ENCODE measurements at regions not wholly inside any gene's neighbourhood (a gene's known extent, or its start where the extent isn't known, plus 50 kb on each side); places are given as distances from the start of the nearest gene placed in this dataset.

DNA sequence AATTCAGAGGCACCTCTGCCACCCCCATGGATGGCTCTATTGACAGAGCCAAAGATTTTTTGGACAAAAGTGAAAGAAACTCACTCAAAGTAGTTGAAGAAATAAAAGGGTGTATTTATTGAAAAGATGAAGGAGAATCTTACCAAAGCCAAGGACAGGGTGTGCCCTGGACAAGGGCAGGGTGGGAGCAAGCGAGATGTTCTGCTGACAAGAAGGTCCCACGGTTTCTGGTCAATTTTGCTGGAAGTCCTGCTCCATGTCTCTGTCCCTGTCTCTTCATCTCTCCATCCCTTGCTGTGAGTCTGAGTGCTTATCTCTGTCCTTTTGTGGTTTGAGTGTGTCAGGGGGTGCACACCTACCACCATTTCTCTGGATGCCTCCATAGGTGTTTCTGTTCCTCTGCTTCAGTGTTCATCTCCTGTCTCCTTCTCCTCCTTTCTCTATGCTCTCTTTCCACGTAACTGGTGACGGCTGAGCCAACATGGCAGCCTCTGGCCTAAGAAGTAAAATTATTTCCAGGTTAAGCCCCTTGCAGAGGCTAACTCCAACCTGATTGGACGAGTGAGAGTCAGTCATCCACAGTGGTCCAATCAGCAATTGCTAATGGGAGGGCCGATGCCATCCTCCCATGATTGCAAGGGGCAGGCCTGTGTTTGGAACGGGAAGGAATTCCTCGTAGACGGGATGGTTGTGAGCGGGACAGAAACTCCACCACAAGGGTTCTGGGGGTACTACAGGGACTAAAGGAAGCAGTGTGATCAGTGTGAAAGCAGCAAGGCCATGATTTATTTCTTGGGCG lies 502.1 kb upstream of the CDH4 start:
- TF ChIP-seq, protein P1, sequence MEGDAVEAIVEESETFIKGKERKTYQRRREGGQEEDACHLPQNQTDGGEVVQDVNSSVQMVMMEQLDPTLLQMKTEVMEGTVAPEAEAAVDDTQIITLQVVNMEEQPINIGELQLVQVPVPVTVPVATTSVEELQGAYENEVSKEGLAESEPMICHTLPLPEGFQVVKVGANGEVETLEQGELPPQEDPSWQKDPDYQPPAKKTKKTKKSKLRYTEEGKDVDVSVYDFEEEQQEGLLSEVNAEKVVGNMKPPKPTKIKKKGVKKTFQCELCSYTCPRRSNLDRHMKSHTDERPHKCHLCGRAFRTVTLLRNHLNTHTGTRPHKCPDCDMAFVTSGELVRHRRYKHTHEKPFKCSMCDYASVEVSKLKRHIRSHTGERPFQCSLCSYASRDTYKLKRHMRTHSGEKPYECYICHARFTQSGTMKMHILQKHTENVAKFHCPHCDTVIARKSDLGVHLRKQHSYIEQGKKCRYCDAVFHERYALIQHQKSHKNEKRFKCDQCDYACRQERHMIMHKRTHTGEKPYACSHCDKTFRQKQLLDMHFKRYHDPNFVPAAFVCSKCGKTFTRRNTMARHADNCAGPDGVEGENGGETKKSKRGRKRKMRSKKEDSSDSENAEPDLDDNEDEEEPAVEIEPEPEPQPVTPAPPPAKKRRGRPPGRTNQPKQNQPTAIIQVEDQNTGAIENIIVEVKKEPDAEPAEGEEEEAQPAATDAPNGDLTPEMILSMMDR (IDR thresholded peaks at IDR 0.05; ENCODE audit: borderline replicate concordance, extremely low read depth, insufficient read depth): no peak
- no peaks in the 10 kb centered on the region for H3K9me3 ChIP-seq (ENCODE audit: control insufficient read depth in 2 of 3, insufficient read depth in 1 of 3, low read length in 3 of 3)
- no peaks in the 10 kb centered on the region for H3K36me3 ChIP-seq (ENCODE audit: control insufficient read depth in 2 of 3, insufficient read depth in 3 of 3, low read length in 3 of 3)
- no peaks in the 10 kb centered on the region for H3K4me1 ChIP-seq (ENCODE audit: control insufficient read depth in 2 of 3, insufficient read depth in 2 of 3, low read depth in 1 of 3, low read length in 3 of 3)
- DNase-seq (peak in 1 of 5 donors; percentile 4), FAIRE-seq (no peak)
- H3K27ac ChIP-seq (ENCODE audit: low read depth in 2 of 2, low read length in 2 of 2): no peak overlapping the region
- H3K9ac ChIP-seq (ENCODE audit: low read length in 3 of 3): no peak overlapping the region
- no peaks in the 10 kb centered on the region for H3K27me3 ChIP-seq (ENCODE audit: control insufficient read depth, insufficient read depth, low read length)
- intact Hi-C loops (cut with DNase I): no loop called here
- no peak overlapping the region for H3K4me3 ChIP-seq (ENCODE audit: low read length in 3 of 3)

DNA sequence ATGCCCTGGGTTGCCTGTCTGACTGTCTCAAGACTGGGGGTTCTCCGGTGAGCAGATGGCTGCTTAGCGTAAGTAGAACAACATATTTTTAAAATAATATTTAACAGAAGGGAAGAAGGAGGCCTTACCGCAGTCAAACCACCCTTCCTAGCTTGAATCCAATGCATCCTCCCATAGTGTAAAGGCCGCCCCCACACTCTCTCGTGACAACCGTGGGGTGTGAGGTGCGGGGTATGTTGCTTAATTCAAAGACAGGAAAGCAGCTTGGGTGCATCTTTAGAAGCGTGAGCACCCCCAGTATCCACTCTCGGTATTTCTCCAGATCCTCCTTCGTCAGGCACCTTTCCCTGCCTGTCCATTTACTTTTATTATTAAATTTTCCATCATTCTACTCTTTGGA lies 501.2 kb upstream of the CDH4 start:
- TF ChIP-seq, protein P1 (IDR thresholded peaks at IDR 0.05; ENCODE audit: borderline replicate concordance, extremely low read depth, insufficient read depth): no peak
- H3K9ac ChIP-seq (ENCODE audit: low read length in 3 of 3): no peak overlapping the region
- H3K4me1 ChIP-seq (ENCODE audit: control insufficient read depth in 2 of 3, insufficient read depth in 2 of 3, low read depth in 1 of 3, low read length in 3 of 3): no peaks in the 10 kb centered on the region
- FAIRE-seq: no peak
- no peak for DNase-seq
- no peaks in the 10 kb centered on the region for H3K27me3 ChIP-seq (ENCODE audit: control insufficient read depth, insufficient read depth, low read length)
- H3K27ac ChIP-seq (ENCODE audit: low read depth in 2 of 2, low read length in 2 of 2): no peak overlapping the region
- intact Hi-C loops (cut with DNase I): no loop called here
- H3K9me3 ChIP-seq (ENCODE audit: control insufficient read depth in 2 of 3, insufficient read depth in 1 of 3, low read length in 3 of 3): no peaks in the 10 kb centered on the region
- H3K4me3 ChIP-seq (ENCODE audit: low read length in 3 of 3): no peak overlapping the region
- no peaks in the 10 kb centered on the region for H3K36me3 ChIP-seq (ENCODE audit: control insufficient read depth in 2 of 3, insufficient read depth in 3 of 3, low read length in 3 of 3)

DNA sequence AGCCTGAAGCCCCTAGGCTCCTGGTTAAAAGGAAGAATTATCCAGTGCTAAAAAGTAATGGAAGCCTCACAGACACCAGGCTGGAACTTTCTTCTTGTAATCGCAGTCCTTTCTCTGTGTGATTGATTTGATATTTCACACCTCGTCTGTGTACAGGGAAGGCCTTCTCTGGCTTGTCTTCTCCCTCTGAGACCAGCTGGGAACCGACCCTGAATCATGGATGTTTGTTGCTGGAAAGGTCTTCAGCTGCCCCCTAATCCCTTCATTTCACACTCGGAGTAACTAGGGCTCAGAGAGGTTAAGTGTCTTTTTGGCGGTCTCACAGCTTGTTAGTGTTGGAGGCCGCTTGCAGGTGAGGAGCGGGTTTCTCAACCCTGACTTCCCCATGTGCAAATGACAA lies 500.2 kb upstream of the CDH4 start:
- no peaks in the 10 kb centered on the region for H3K27me3 ChIP-seq (ENCODE audit: control insufficient read depth, insufficient read depth, low read length)
- intact Hi-C loops (cut with DNase I): no loop called here
- FAIRE-seq (no peak), DNase-seq (no peak)
- H3K36me3 ChIP-seq (ENCODE audit: control insufficient read depth in 2 of 3, insufficient read depth in 3 of 3, low read length in 3 of 3): no peaks in the 10 kb centered on the region
- no peaks in the 10 kb centered on the region for H3K4me1 ChIP-seq (ENCODE audit: control insufficient read depth in 2 of 3, insufficient read depth in 2 of 3, low read depth in 1 of 3, low read length in 3 of 3)
- H3K4me3 ChIP-seq (ENCODE audit: low read length in 3 of 3): no peak overlapping the region
- H3K9ac ChIP-seq (ENCODE audit: low read length in 3 of 3): no peak overlapping the region
- H3K9me3 ChIP-seq (ENCODE audit: control insufficient read depth in 2 of 3, insufficient read depth in 1 of 3, low read length in 3 of 3): no peaks in the 10 kb centered on the region
- no peak overlapping the region for H3K27ac ChIP-seq (ENCODE audit: low read depth in 2 of 2, low read length in 2 of 2)
- TF ChIP-seq, protein P1 (IDR thresholded peaks at IDR 0.05; ENCODE audit: borderline replicate concordance, extremely low read depth, insufficient read depth): no peak

Measured in kidney (tissue), 13 donors.